ENCODE measurements at regions not wholly inside any gene's neighbourhood (a gene's known extent, or its start where the extent isn't known, plus 50 kb on each side); places are given as distances from the start of the nearest gene placed in this dataset.

GRCh38 chr1:101185421-101185820 lies 51.4 kb upstream of the S1PR1 start:
- no peaks in the 10 kb centered on the region for H3K79me2 ChIP-seq (ENCODE audit: low read length)
- H3K9me3 ChIP-seq (ENCODE audit: insufficient read depth, low read length) = no peaks in the 10 kb centered on the region
- H3K4me3 ChIP-seq (ENCODE audit: low read length) = no peak overlapping the region
- H3K27me3 ChIP-seq (ENCODE audit: low read depth, low read length) = 0 out of 2 replicates have a peak, but pooled peaks cover 6% of the 10 kb centered on the region
- H4K20me1 ChIP-seq (ENCODE audit: insufficient read depth, low read length) = no peaks in the 10 kb centered on the region
- H3K9ac ChIP-seq (ENCODE audit: low read length) = no peak overlapping the region
- no peaks in the 10 kb centered on the region for H3K36me3 ChIP-seq (replicated peaks; ENCODE audit: low read depth, low read length)
- no peak overlapping the region for H3K4me2 ChIP-seq (ENCODE audit: low read length)
- H3K27ac ChIP-seq (ENCODE audit: low read length) = no peak overlapping the region
- H2AFZ ChIP-seq (ENCODE audit: low read depth, low read length) = no peak overlapping the region
- peaks cover 4% of the 10 kb centered on the region for H3K4me1 ChIP-seq (ENCODE audit: low read length)
- TF ChIP-seq CTCF (IDR thresholded peaks at IDR 0.05; ENCODE audit: low read depth, low read length) (no peak), EZH2phosphoT487 (IDR thresholded peaks at IDR 0.05; ENCODE audit: low read depth) (no peak)

- H2AFZ ChIP-seq (ENCODE audit: low read depth, low read length) = no peak overlapping the region
- H3K79me2 ChIP-seq (ENCODE audit: low read length) = no peaks in the 10 kb centered on the region
- H3K4me2 ChIP-seq (ENCODE audit: low read length) = no peak overlapping the region
- H4K20me1 ChIP-seq (ENCODE audit: insufficient read depth, low read length) = no peaks in the 10 kb centered on the region
- H3K9ac ChIP-seq (ENCODE audit: low read length) = no peak overlapping the region
- no peaks in the 10 kb centered on the region for H3K9me3 ChIP-seq (ENCODE audit: insufficient read depth, low read length)
- H3K27me3 ChIP-seq (ENCODE audit: low read depth, low read length) = 0 out of 2 replicates have a peak, but pooled peaks cover 6% of the 10 kb centered on the region
- H3K27ac ChIP-seq (ENCODE audit: low read length) = no peak overlapping the region
- TF ChIP-seq CTCF (IDR thresholded peaks at IDR 0.05; ENCODE audit: low read depth, low read length) (no peak), EZH2phosphoT487 (IDR thresholded peaks at IDR 0.05; ENCODE audit: low read depth) (no peak)
- H3K4me1 ChIP-seq (ENCODE audit: low read length) = peaks cover 14% of the 10 kb centered on the region
- H3K4me3 ChIP-seq (ENCODE audit: low read length) = no peak overlapping the region
- no peaks in the 10 kb centered on the region for H3K36me3 ChIP-seq (replicated peaks; ENCODE audit: low read depth, low read length)
Observed at GRCh38 chr1:101183388-101183699, 53.5 kb upstream of the S1PR1 start.

- Histone ChIP-seq H2AFZ (ENCODE audit: low read depth, low read length) (no peak overlapping the region), H3K27ac (ENCODE audit: low read length) (no peak overlapping the region), H3K4me2 (ENCODE audit: low read length) (no peak overlapping the region), H3K79me2 (ENCODE audit: low read length) (no peaks in the 10 kb centered on the region), H4K20me1 (ENCODE audit: insufficient read depth, low read length) (no peaks in the 10 kb centered on the region), H3K36me3 (replicated peaks; ENCODE audit: low read depth, low read length) (no peaks in the 10 kb centered on the region), H3K27me3 (ENCODE audit: low read depth, low read length) (0 out of 2 replicates have a peak, but pooled peaks cover 6% of the 10 kb centered on the region), H3K4me1 (ENCODE audit: low read length) (peaks cover 17% of the 10 kb centered on the region), H3K4me3 (ENCODE audit: low read length) (no peak overlapping the region), H3K9ac (ENCODE audit: low read length) (no peak overlapping the region), H3K9me3 (ENCODE audit: insufficient read depth, low read length) (no peaks in the 10 kb centered on the region)
- TF ChIP-seq EZH2phosphoT487 (IDR thresholded peaks at IDR 0.05; ENCODE audit: low read depth) = no peak
Observed at GRCh38 chr1:101182627-101183387, 54.0 kb upstream of the S1PR1 start.

- Histone ChIP-seq H3K4me2 (ENCODE audit: low read length) (no peak overlapping the region), H3K27me3 (ENCODE audit: low read depth, low read length) (0 out of 2 replicates have a peak, but pooled peaks cover 6% of the 10 kb centered on the region), H3K36me3 (replicated peaks; ENCODE audit: low read depth, low read length) (no peaks in the 10 kb centered on the region), H3K4me3 (ENCODE audit: low read length) (no peak overlapping the region), H3K27ac (ENCODE audit: low read length) (no peak overlapping the region), H3K9me3 (ENCODE audit: insufficient read depth, low read length) (no peaks in the 10 kb centered on the region), H3K79me2 (ENCODE audit: low read length) (no peaks in the 10 kb centered on the region), H4K20me1 (ENCODE audit: insufficient read depth, low read length) (no peaks in the 10 kb centered on the region), H3K4me1 (ENCODE audit: low read length) (peaks cover 17% of the 10 kb centered on the region), H3K9ac (ENCODE audit: low read length) (no peak overlapping the region), H2AFZ (ENCODE audit: low read depth, low read length) (no peak overlapping the region)
- no peak for TF ChIP-seq CTCF (IDR thresholded peaks at IDR 0.05; ENCODE audit: low read depth, low read length)
- TF ChIP-seq EZH2phosphoT487 (IDR thresholded peaks at IDR 0.05; ENCODE audit: low read depth) = no peak
Observed at GRCh38 chr1:101181930-101182329, 54.9 kb upstream of the S1PR1 start.
